Left renal cortex interstitium (tissue), 4 donors: ENCODE measurements at regions not wholly inside any gene's neighbourhood (a gene's known extent, or its start where the extent isn't known, plus 50 kb on each side); places are given as distances from the start of the nearest gene placed in this dataset.
"Not testable (repeated sequence)": the region's sequence is repeated elsewhere in the genome, so short reads cannot be mapped to it uniquely, and the experiment has no call there.

ENCODE experiments used
- DNase-seq, 4 donors: peaks; one replicate each; pipeline ENCODE4 v3.0.0-alpha.2; 2013; ENCODE audit warnings: low read depth in 4 of 4, low spot score in 2 of 4, missing footprints in 1 of 4

GRCh38 chrX:6990552-6991193, 156.8 kb upstream of the STS start:
- no peak for DNase-seq

DNA sequence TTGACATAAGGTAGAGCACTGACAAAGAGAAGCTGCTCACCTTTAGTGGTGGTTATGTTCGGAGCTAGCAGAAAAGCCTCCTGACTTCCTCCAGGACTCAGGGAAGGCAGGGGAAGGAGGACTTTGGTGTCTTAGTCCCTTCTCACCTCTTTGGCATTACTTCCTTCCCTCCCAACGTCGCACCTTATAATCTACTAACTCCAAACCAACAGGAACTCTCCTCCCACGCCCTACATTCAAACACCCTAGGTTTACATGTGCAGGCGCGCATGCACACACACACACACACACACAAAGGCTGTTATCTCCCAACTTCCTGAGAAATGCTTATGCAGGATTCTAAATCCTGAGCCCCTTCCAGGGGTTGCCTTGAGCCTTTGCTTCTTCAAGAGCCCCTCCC, 157.7 kb upstream of the STS start:
- DNase-seq: no peak

- DNase-seq: not testable (repeated sequence)
These were observed 158.8 kb upstream of the STS start for GRCh38 chrX:6988694-6989093.

GRCh38 chrX:6986915-6987314, 160.6 kb upstream of the STS start:
- no peak for DNase-seq

DNA sequence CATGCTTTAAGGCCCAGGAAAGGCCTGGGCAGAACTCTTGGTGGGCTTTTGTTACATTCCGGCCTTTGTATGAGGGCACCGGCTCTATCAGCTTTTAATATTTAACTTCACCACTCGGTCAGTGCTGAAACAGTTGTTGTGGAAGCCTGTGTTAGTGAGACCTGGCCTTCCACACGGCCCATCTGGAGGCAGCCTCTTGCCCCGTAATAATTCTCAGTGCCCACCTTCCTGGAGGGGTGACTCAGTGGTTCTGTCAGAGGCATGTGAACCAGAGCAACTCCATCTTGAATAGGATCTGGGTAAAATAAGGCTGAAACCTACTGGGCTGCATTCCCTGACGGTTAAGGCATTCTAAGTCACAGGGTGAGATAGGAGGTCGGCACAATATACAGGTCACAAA, 162.0 kb upstream of the STS start:
- DNase-seq: no peak

DNA sequence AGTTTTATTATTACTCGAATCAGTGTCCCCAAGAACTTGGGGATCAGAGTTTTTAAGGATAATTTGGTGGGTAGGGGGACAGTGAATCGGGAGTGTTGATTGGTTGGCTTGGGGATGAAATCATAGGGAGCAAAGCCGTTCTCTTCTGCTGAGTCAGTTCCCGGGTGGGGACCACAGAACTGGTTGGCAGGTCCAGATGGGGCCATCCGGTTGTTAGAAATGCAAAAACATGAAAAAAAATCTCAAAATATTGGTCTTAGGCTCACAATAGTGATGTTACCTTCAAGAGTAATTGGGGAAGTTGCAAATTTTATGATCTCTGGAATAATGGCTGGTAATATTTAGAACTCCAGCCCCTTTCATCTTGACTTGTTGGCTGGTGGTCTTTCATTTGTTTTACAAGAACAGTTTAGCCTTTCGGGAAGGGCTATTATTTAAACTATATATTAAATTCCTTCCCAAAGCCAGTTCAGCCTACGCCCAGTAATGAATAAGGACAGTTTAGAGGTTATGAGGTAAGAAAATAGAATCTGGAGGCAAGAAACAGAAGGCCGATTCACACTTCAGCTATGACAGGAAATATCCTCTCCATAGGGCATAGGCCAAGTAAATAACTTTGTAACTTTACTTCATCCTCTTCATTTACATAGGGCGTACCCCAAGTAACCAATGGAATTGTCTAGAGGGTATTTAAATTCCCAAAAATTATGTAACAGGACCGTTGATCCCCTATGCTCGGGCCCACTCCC, 164.1 kb upstream of the STS start:
- no peak for DNase-seq

GRCh38 chrX:6981718-6982406, 165.7 kb upstream of the STS start:
- DNase-seq: no peak

GRCh38 chrX:6980981-6981380, 166.5 kb upstream of the STS start:
- DNase-seq: no peak

GRCh38 chrX:6968231-6968630, 179.3 kb upstream of the STS start:
- no peak for DNase-seq

GRCh38 chrX:6965729-6966128, 181.8 kb upstream of the STS start:
- DNase-seq: no peak

DNA sequence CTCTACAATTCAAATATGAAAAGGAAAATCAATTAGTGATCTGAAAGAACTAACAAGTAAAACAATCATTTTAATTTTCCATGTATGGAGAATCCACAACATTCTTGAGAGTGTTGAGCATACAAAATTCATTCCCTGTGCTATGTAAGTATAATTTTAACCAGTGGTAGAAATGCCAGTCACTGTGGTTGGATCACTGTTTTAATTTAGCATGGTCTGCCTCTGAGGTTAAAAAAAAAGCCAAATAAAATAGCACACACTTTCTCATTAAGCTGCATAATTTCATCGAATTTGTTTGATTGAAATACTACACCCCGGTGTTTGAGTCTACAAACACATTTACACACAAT, 185.5 kb upstream of the STS start:
- DNase-seq: no peak

DNA sequence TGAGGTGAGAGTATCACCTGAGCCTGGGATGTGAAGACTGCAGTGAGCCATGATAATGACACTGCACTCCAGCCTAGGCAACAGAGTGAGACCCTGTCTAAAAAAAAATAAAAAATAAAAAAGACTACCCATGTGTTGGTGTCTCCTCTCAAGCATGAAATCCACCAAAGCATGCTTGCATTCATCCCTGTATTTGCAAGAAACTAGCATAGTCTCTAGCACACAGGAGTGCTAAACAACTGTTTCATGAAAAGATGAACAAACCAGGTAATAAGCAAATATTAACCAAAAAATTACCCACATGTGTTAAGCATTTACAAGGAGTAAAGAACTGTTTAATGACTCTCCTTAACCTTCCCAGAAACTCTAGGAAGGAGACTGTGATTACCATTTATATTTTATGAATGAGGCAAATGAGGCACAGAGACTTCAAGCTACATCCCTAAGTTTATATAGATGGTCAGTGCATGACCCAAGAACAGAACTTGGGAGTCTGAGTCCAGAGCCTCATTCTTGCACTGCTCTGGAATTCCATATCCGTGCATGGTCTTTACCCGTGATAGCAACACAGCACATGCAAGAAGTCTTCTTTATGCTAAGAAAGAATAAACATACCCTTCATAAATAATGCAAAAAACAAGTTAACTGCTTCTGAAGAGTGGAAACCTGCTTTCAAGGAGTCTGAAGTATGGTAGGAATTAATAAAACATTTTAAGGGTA, 186.1 kb upstream of the STS start:
- DNase-seq: no peak

DNA sequence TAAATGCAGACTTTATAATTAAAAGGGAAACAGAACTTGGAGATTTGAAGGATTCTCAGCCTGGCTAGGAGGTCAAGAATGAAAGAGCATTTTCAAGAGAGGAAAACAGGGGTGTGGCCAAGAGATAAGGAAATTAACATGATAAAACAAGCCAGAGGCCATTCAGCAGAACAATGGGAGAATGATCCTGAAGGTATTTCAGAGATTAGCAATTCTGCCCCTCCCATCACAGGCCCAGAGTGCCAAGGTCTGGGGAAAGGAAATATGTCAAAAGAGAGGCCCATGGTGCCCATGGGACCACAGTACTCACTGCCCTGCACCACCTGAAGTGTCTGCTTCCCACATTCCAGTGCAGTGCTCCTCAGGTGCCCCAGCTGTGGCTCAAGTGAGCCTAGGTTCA, 188.5 kb upstream of the STS start:
- no peak for DNase-seq

DNA sequence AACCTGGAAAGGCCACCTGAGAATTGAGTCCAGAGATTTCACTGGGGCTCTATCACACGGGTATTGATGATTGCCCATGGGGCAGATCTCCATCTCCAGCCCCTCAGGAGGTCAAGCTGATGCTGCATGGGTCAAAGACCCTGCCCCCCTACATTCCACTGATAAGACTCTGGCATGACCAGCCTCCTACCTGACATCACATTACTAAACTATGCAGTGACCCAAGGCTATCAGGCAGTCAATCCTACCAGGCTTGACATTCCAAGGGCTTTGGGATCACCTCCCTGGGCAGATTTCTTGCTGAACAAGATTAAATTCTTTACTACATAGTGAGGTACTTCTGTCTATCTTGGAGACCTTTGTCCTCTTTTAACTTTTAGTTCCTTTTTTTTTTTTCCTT, 192.7 kb upstream of the STS start:
- DNase-seq: no peak

- DNase-seq: no peak
These were observed 201.3 kb upstream of the STS start for GRCh38 chrX:6946168-6946567.

- no peak for DNase-seq
These were observed 206.5 kb upstream of the STS start for GRCh38 chrX:6941041-6941440.

GRCh38 chrX:6932942-6933341, 214.6 kb upstream of the STS start:
- DNase-seq: not testable (repeated sequence)

DNA sequence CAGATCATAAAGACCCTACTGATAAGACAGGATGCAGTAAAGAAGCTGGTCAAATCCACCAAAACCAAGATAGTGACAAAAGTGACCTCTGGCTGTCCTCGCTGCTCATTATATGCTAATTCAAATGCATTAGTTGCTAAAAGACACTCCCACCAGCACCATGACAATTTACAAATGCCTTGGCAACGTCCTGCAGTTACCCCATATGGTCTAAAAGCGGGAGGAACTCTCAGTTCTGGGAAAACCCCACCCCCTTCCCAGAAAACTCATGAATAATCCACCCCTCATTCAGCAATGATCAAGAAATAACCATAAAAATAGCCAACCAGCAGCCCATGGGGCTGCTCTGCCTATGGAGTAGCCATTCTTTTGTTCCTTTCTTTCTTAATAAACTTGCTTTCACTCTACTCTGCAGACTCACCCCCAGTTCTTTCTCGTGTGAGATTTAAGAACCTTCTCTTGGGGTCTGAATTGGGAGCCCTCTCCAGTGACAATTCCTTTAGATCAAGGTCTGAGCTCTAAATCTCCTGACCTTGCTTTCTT, 217.1 kb upstream of the STS start:
- DNase-seq: no peak

DNA sequence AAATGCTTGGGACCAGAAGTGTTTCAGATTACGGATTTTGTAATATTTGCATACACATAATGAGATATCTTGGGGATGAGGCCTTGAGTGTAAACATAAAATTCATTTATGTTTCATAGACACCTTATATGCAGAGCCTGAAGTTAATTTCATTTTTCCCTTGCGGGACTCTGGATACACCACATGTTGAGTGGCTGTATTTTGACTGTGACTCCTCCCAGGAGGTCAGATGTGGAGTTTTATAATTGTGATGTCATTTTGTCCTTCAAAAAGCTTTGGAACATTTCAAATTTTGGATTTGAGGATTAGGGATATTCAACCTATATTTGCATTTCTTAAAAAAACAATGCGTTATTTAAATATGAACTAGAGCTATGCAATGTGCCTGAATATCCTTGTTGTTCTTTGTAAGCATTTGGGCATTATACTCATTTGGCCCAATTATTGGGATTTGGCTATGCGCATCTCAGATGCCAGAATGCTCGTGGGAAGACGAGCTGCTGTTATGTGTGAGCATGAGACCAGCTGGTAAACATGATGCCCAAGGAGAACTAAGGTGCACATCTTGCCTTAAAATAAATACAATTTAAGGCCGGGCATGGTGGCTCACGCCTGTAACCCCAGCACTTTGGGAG, 223.0 kb upstream of the STS start:
- no peak for DNase-seq

DNA sequence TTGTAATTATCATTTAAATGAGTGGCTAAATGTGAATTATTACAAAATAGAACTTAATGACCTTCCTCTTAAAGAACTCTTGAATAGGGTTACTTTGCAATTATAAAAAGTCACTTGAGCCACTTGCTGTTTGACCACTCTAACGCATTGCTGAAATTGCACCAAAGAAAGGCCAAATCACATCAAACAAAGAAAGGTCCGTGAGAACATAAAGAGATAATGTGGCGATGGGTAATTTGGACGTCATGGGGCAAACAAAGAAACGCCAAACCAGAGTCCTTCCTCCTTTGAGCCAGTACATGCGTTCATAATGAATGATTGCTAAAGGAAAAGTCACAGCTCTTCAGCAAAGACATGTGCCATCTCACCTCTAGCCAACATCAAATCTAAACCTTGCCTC, 229.8 kb upstream of the STS start:
- DNase-seq: no peak

GRCh38 chrX:6910218-6910617, 237.3 kb upstream of the STS start:
- DNase-seq: no peak
